Endothelial cell of umbilical vein (primary cell): ENCODE measurements at regions not wholly inside any gene's neighbourhood (a gene's known extent, or its start where the extent isn't known, plus 50 kb on each side); places are given as distances from the start of the nearest gene placed in this dataset.

Experiments
- BruUV-seq: library from RNA; stranded (reverse); fragments of 400-500 nt; replicated peaks from 2 replicates; lab custom pipeline; 2021; lab: Mats Ljungman, UMichigan
- CTCF ChIA-PET: fragments of 300-600, 350-600 bp; sonication (Branson Sonifier 250); formaldehyde crosslinking; loops from one replicate; lab custom pipeline; 2021; ENCODE audit warnings: antibody characterized with exemption, inconsistent platforms; lab: Charles Lee
- POLR2A ChIA-PET: fragments of 300-600, 350-600 bp; sonication (Branson Sonifier 250); formaldehyde crosslinking; loops from one replicate; lab custom pipeline; 2021; ENCODE audit warnings: antibody characterized with exemption, inconsistent platforms; lab: Charles Lee
- DNase-seq: peaks from one replicate; pipeline ENCODE4 v3.0.0-alpha.2; 2011; ENCODE audit warnings: low read depth, low spot score
- FAIRE-seq: peaks from 2 replicates; lab custom pipeline; 2011; peaks lifted over from hg19 to GRCh38; lab: Jason Lieb, UNC
- H2AFZ ChIP-seq: 2 replicates; pipeline ENCODE4 v1.6.0; 2012; ENCODE audit warnings: low read depth, low read length, control low read depth, inconsistent platforms
- H3K27ac ChIP-seq: 2 replicates; pipeline ENCODE4 v1.5.1; 2011; ENCODE audit warnings: low read depth, mild to moderate bottlenecking, control low read depth, low read length, moderate library complexity; ENCODE audit not compliant: insufficient read depth
- H3K27me3 ChIP-seq, 2 experiments: 2 replicates each; pipeline versions ENCODE4 v1.6.0 to v1.6.1; 2011; ENCODE audit warnings: low read length in 2 of 2, mixed read lengths in 1 of 2; ENCODE audit not compliant: control insufficient read depth in 2 of 2, insufficient read depth in 2 of 2
- H3K36me3 ChIP-seq, 2 experiments: 2 replicates in 1 of 2; 3 replicates in 1 of 2; pipeline ENCODE4 v1.5.1; 2011; ENCODE audit warnings: low read length in 2 of 2, mild to moderate bottlenecking in 1 of 2, moderate library complexity in 1 of 2; ENCODE audit not compliant: control insufficient read depth in 2 of 2, insufficient read depth in 2 of 2; ENCODE audit errors: extremely low read depth in 1 of 2
- H3K4me1 ChIP-seq: 3 replicates; pipeline ENCODE4 v1.5.1; 2011; ENCODE audit warnings: mild to moderate bottlenecking, low read length; ENCODE audit not compliant: control insufficient read depth, insufficient read depth; ENCODE audit errors: extremely low read depth
- H3K4me2 ChIP-seq: 2 replicates; pipeline ENCODE4 v1.6.1; 2011; ENCODE audit warnings: low read length, control low read depth, mixed read lengths; ENCODE audit not compliant: insufficient read depth
- H3K4me3 ChIP-seq, 3 experiments: fragments of 200-600 bp in 1 of 3; sonication (generic), shearing (Covaris generic) in 1 of 3; replicated peaks in 1 of 3; 2 replicates each; pipeline ENCODE4 v1.5.1; 2011 to 2016; ENCODE audit warnings: control low read depth in 3 of 3, low read length in 3 of 3, mild to moderate bottlenecking in 2 of 3, inconsistent platforms in 1 of 3, low read depth in 1 of 3, moderate library complexity in 1 of 3; ENCODE audit not compliant: insufficient read depth in 1 of 3
- H3K79me2 ChIP-seq: 2 replicates; pipeline ENCODE4 v1.6.0; 2012; ENCODE audit warnings: low read length, inconsistent platforms; ENCODE audit not compliant: control insufficient read depth, insufficient read depth
- H3K9ac ChIP-seq: replicated peaks from 2 replicates; pipeline ENCODE3; 2011; ENCODE audit warnings: low read length, control low read depth; ENCODE audit not compliant: insufficient read depth; ENCODE audit errors: extremely low read depth
- H3K9me1 ChIP-seq: replicated peaks from 3 replicates; pipeline ENCODE4 v1.6.0; 2011; ENCODE audit warnings: mild to moderate bottlenecking, low read length; ENCODE audit not compliant: control insufficient read depth, insufficient read depth; ENCODE audit errors: extremely low read depth
- H3K9me3 ChIP-seq: replicated peaks from 2 replicates; pipeline ENCODE4 v1.5.1; 2012; ENCODE audit warnings: low read length, inconsistent platforms; ENCODE audit not compliant: control insufficient read depth, insufficient read depth
- H4K20me1 ChIP-seq: replicated peaks from 2 replicates; pipeline ENCODE3; 2011; ENCODE audit warnings: mild to moderate bottlenecking, low read length; ENCODE audit not compliant: control insufficient read depth, insufficient read depth; ENCODE audit errors: extremely low read depth
- CTCF ChIP-seq, 2 donors: IDR thresholded peaks; 1 replicate in 1 of 2; 2 replicates in 1 of 2; pipeline ENCODE4 v1.5.1; 2011; ENCODE audit warnings: low read length in 2 of 2, mild to moderate bottlenecking in 2 of 2, moderate library complexity in 2 of 2, control low read depth in 1 of 2, inconsistent platforms in 1 of 2, low read depth in 1 of 2; ENCODE audit not compliant: insufficient read depth in 1 of 2; ENCODE audit errors: extremely low read depth in 1 of 2
- EZH2 ChIP-seq: IDR thresholded peaks from 2 replicates; pipeline ENCODE4 v1.6.1; 2012; ENCODE audit warnings: borderline replicate concordance, low read depth, mild to moderate bottlenecking, moderate library complexity, low read length, inconsistent platforms; ENCODE audit not compliant: severe bottlenecking
- FOS ChIP-seq: IDR thresholded peaks from 2 replicates; pipeline ENCODE4 v1.6.1; 2011; ENCODE audit warnings: mild to moderate bottlenecking, low read length, moderate library complexity, borderline replicate concordance; ENCODE audit not compliant: insufficient read depth
- GATA2 ChIP-seq: IDR thresholded peaks from 2 replicates; pipeline ENCODE4 v1.7.0; 2011; ENCODE audit warnings: low read depth, mild to moderate bottlenecking, moderate library complexity, mixed read lengths, low read length; ENCODE audit not compliant: insufficient read length, insufficient read depth
- JUN ChIP-seq: IDR thresholded peaks from 2 replicates; pipeline ENCODE4 v1.6.1; 2011; ENCODE audit warnings: borderline replicate concordance, low read depth; ENCODE audit not compliant: insufficient read length, insufficient read depth
- MAX ChIP-seq: IDR thresholded peaks from 2 replicates; pipeline ENCODE4 v1.6.1; 2011; ENCODE audit not compliant: insufficient read depth, insufficient read length
- MYC ChIP-seq: IDR thresholded peaks from one replicate; pipeline ENCODE4 v1.6.1; 2011; ENCODE audit warnings: mild to moderate bottlenecking, low read depth, low read length
- POLR2A ChIP-seq: IDR thresholded peaks from 2 replicates; pipeline ENCODE4 v1.6.1; 2012; ENCODE audit warnings: low read depth, mild to moderate bottlenecking, control low read depth, low read length
- POLR2AphosphoS5 ChIP-seq: IDR thresholded peaks from 2 replicates; pipeline ENCODE4 v1.6.1; 2012; ENCODE audit warnings: low read depth, mild to moderate bottlenecking, control low read depth, low read length, moderate library complexity; ENCODE audit not compliant: insufficient read depth
- dilution Hi-C: fragments of 300-500 bp; cut with MboI; formaldehyde crosslinking; loops from one replicate; pipeline ENCODE4 v1.15.0; 2019; ENCODE audit warnings: low sequenced_read_pairs; ENCODE audit not compliant: extremely low pct_ligation_motif_present
- intact Hi-C: fragments of 100-400 bp; cut with micrococcal nuclease; formaldehyde crosslinking; loops from one replicate; pipeline ENCODE4 v1.10.0; 2022

- no TSS peak for BruUV-seq
- Histone ChIP-seq H2AFZ (no peak overlapping the region), H3K9me1 (no peaks in the 10 kb centered on the region), H3K79me2 (no peaks in the 10 kb centered on the region), H3K36me3 (no peaks in the 10 kb centered on the region), H4K20me1 (no peaks in the 10 kb centered on the region), H3K9me3 (no peaks in the 10 kb centered on the region), H3K27ac (no peak overlapping the region), H3K4me2 (no peak overlapping the region), H3K9ac (no peak overlapping the region), H3K4me1 (no peaks in the 10 kb centered on the region), H3K27me3 (no peaks in the 10 kb centered on the region), H3K4me3 (no peak overlapping the region)
- no peak for DNase-seq
- TF ChIP-seq POLR2AphosphoS5 = no peak
- TF ChIP-seq CTCF (IDR thresholded peaks at IDR 0.05; ENCODE audit: extremely low read depth in 1 of 2, insufficient read depth in 1 of 2, low read depth in 1 of 2, low read length in 2 of 2) = no peak
- TF ChIP-seq MYC = no peak
- no peak for TF ChIP-seq EZH2
- TF ChIP-seq GATA2 = no peak
- no peak for TF ChIP-seq MAX
- TF ChIP-seq FOS = no peak
- TF ChIP-seq JUN = no peak
- TF ChIP-seq POLR2A = no peak
- dilution Hi-C loops (no loop called here), intact Hi-C loops (no loop called here)
- ChIA-PET CTCF (no interaction called here), POLR2A (no interaction called here)
- no peak for FAIRE-seq
Observed at GRCh38 chr15:37695719-37696118, 238.7 kb upstream of the TMCO5A start.
